ENCODE measurements at regions not wholly inside any gene's neighbourhood (a gene's known extent, or its start where the extent isn't known, plus 50 kb on each side); places are given as distances from the start of the nearest gene placed in this dataset.

GRCh38 chr1:29412591-29412990 is 176.3 kb downstream of the PTPRU start:
- H3K4me3 Mint-ChIP-seq (ENCODE audit: unreplicated experiment): no peak overlapping the region
- DNase-seq: no peak
- no TSS peak for BruUV-seq (replicated peaks)
- no peaks in the 10 kb centered on the region for H3K9me3 Mint-ChIP-seq (ENCODE audit: unreplicated experiment)
- H3K27ac Mint-ChIP-seq (ENCODE audit: unreplicated experiment): no peak overlapping the region
- TF ChIP-seq CTCF (IDR thresholded peaks at IDR 0.05; ENCODE audit: insufficient read depth in 1 of 2, low read depth in 1 of 2, low read length in 1 of 2, severe bottlenecking in 1 of 2, unreplicated experiment in 1 of 2): no peak
- H3K4me1 Mint-ChIP-seq (ENCODE audit: low read depth, unreplicated experiment): peaks cover 6% of the 10 kb centered on the region
- no peaks in the 10 kb centered on the region for H3K27me3 ChIP-seq (replicated peaks; ENCODE audit: control insufficient read depth, insufficient read depth, low read length)
- ChIA-PET POLR2A (no interaction called here), CTCF (no interaction called here)
- intact Hi-C loops (cut with micrococcal nuclease; ENCODE audit: unreplicated experiment): loop anchor here (5.0 kb wide), 1 partner anchor 175 kb away; the partner anchor contains the start of gene PTPRU
- no peaks in the 10 kb centered on the region for H3K4me1 ChIP-seq
- H3K36me3 Mint-ChIP-seq (ENCODE audit: insufficient read depth, unreplicated experiment): no peaks in the 10 kb centered on the region
- no peaks in the 10 kb centered on the region for H3K36me3 ChIP-seq (ENCODE audit: control insufficient read depth, insufficient read depth, low read length)
- H3K4me3 ChIP-seq (ENCODE audit: low read depth, low read length): no peak overlapping the region
- no peaks in the 10 kb centered on the region for H3K9me3 ChIP-seq
- H3K27me3 Mint-ChIP-seq (ENCODE audit: insufficient read depth, unreplicated experiment): peaks cover 5% of the 10 kb centered on the region

- H3K27me3 ChIP-seq (replicated peaks; ENCODE audit: control insufficient read depth, insufficient read depth, low read length): no peaks in the 10 kb centered on the region
- H3K4me1 Mint-ChIP-seq (ENCODE audit: low read depth, unreplicated experiment): peaks cover 5% of the 10 kb centered on the region
- TF ChIP-seq CTCF (IDR thresholded peaks at IDR 0.05; ENCODE audit: insufficient read depth in 1 of 2, low read depth in 1 of 2, low read length in 1 of 2, severe bottlenecking in 1 of 2, unreplicated experiment in 1 of 2): no peak
- intact Hi-C loops (cut with micrococcal nuclease; ENCODE audit: unreplicated experiment): loop anchor here (5.0 kb wide), 1 partner anchor 173 kb away; the partner anchor contains the start of gene PTPRU
- H3K36me3 Mint-ChIP-seq (ENCODE audit: insufficient read depth, unreplicated experiment): no peaks in the 10 kb centered on the region
- no peak overlapping the region for H3K27ac Mint-ChIP-seq (ENCODE audit: unreplicated experiment)
- peaks cover 5% of the 10 kb centered on the region for H3K27me3 Mint-ChIP-seq (ENCODE audit: insufficient read depth, unreplicated experiment)
- H3K4me3 Mint-ChIP-seq (ENCODE audit: unreplicated experiment): no peak overlapping the region
- no peak overlapping the region for H3K4me3 ChIP-seq (ENCODE audit: low read depth, low read length)
- no peaks in the 10 kb centered on the region for H3K4me1 ChIP-seq
- no TSS peak for BruUV-seq (replicated peaks)
- H3K9me3 ChIP-seq: no peaks in the 10 kb centered on the region
- H3K9me3 Mint-ChIP-seq (ENCODE audit: unreplicated experiment): no peaks in the 10 kb centered on the region
- ChIA-PET CTCF (no interaction called here), POLR2A (no interaction called here)
- DNase-seq: no peak
- H3K36me3 ChIP-seq (ENCODE audit: control insufficient read depth, insufficient read depth, low read length): no peaks in the 10 kb centered on the region
Observed at GRCh38 chr1:29410476-29410875, 174.2 kb downstream of the PTPRU start.

- no TSS peak for BruUV-seq (replicated peaks)
- Mint-ChIP-seq H3K4me1 (ENCODE audit: low read depth, unreplicated experiment) (no peaks in the 10 kb centered on the region), H3K4me3 (ENCODE audit: unreplicated experiment) (no peak overlapping the region), H3K27ac (ENCODE audit: unreplicated experiment) (no peak overlapping the region), H3K27me3 (ENCODE audit: insufficient read depth, unreplicated experiment) (peaks cover 3% of the 10 kb centered on the region), H3K36me3 (ENCODE audit: insufficient read depth, unreplicated experiment) (no peaks in the 10 kb centered on the region), H3K9me3 (ENCODE audit: unreplicated experiment) (no peaks in the 10 kb centered on the region)
- no peaks in the 10 kb centered on the region for H3K27me3 ChIP-seq (replicated peaks; ENCODE audit: control insufficient read depth, insufficient read depth, low read length)
- ChIA-PET POLR2A (no interaction called here), CTCF (no interaction called here)
- DNase-seq: no peak
- TF ChIP-seq CTCF (IDR thresholded peaks at IDR 0.05; ENCODE audit: insufficient read depth in 1 of 2, low read depth in 1 of 2, low read length in 1 of 2, severe bottlenecking in 1 of 2, unreplicated experiment in 1 of 2): no peak
- H3K9me3 ChIP-seq: no peaks in the 10 kb centered on the region
- H3K4me1 ChIP-seq: no peaks in the 10 kb centered on the region
- H3K36me3 ChIP-seq (ENCODE audit: control insufficient read depth, insufficient read depth, low read length): no peaks in the 10 kb centered on the region
- intact Hi-C loops (cut with micrococcal nuclease; ENCODE audit: unreplicated experiment): loop anchor here (5.0 kb wide), 1 partner anchor 172 kb away; the partner anchor contains the start of gene PTPRU
- no peak overlapping the region for H3K4me3 ChIP-seq (ENCODE audit: low read depth, low read length)
Observed at GRCh38 chr1:29409616-29410015, 173.3 kb downstream of the PTPRU start.
